Neural progenitor cell (in vitro differentiated cells): ENCODE measurements at regions not wholly inside any gene's neighbourhood (a gene's known extent, or its start where the extent isn't known, plus 50 kb on each side); places are given as distances from the start of the nearest gene placed in this dataset.

Experiments used
- DNase-seq: peaks from one replicate; pipeline ENCODE4 v3.0.0-alpha.2; 2016; ENCODE audit warnings: low spot score
- H2AFZ ChIP-seq: fragments of 200-600 bp; sonication (generic); replicated peaks from 2 replicates; pipeline ENCODE4 v1.6.1; 2016; ENCODE audit warnings: antibody characterized with exemption
- H3F3A ChIP-seq: fragments of 200-600 bp; sonication (generic); 2 replicates; pipeline ENCODE4 v1.6.1; 2016; ENCODE audit warnings: antibody characterized with exemption, low read depth
- H3K27ac ChIP-seq: fragments of 200-600 bp; sonication (generic); 2 replicates; pipeline ENCODE4 v1.5.1; 2016; ENCODE audit warnings: mild to moderate bottlenecking
- H3K27me3 ChIP-seq: fragments of 200-600 bp; sonication (generic); 2 replicates; pipeline ENCODE4 v1.6.1; 2016; ENCODE audit warnings: mild to moderate bottlenecking, moderate library complexity
- H3K36me3 ChIP-seq: fragments of 200-600 bp; sonication (generic); 2 replicates; pipeline ENCODE4 v1.5.1; 2016
- H3K4me1 ChIP-seq: fragments of 200-600 bp; sonication (generic); 2 replicates; pipeline ENCODE4 v1.6.1; 2016; ENCODE audit warnings: mixed run types
- H3K4me2 ChIP-seq: fragments of 200-600 bp; sonication (generic); 2 replicates; pipeline ENCODE4 v1.6.1; 2016
- H3K4me3 ChIP-seq: fragments of 200-600 bp; sonication (generic); 2 replicates; pipeline ENCODE4 v1.5.1; 2016
- H3K79me2 ChIP-seq: fragments of 200-600 bp; sonication (generic); 2 replicates; pipeline ENCODE4 v1.6.1; 2016; ENCODE audit warnings: low read depth
- H3K9ac ChIP-seq: fragments of 200-600 bp; sonication (generic); 2 replicates; pipeline ENCODE4 v1.6.1; 2016
- H3K9me3 ChIP-seq: fragments of 200-600 bp; sonication (generic); 2 replicates; pipeline ENCODE4 v1.5.1; 2016; ENCODE audit warnings: low read depth
- H4K20me1 ChIP-seq: fragments of 200-600 bp; sonication (generic); 2 replicates; pipeline ENCODE4 v1.6.1; 2016; ENCODE audit warnings: low read depth
- H3K27ac Mint-ChIP-seq: 3 replicates; pipeline ENCODE4 v1.8.0; 2021; ENCODE audit warnings: mixed read lengths
- H3K27me3 Mint-ChIP-seq: 2 replicates; pipeline ENCODE4 v1.8.0; 2022; ENCODE audit warnings: low read depth, mild to moderate bottlenecking, inconsistent platforms, moderate library complexity, mixed read lengths; ENCODE audit not compliant: insufficient read depth
- H3K36me3 Mint-ChIP-seq: 3 replicates; pipeline ENCODE4 v1.8.0; 2021; ENCODE audit warnings: mixed read lengths
- H3K4me1 Mint-ChIP-seq: 3 replicates; pipeline ENCODE4 v1.8.0; 2021; ENCODE audit warnings: mixed read lengths
- H3K4me3 Mint-ChIP-seq: 3 replicates; pipeline ENCODE4 v1.8.0; 2021; ENCODE audit warnings: mild to moderate bottlenecking, moderate library complexity, mixed read lengths
- H3K9me3 Mint-ChIP-seq: 3 replicates; pipeline ENCODE4 v1.8.0; 2020; ENCODE audit warnings: mixed read lengths
- CTCF ChIP-seq: fragments of 200-600 bp; sonication (generic); IDR thresholded peaks from 2 replicates; pipeline ENCODE4 v1.5.1; 2017; ENCODE audit warnings: antibody characterized with exemption, mild to moderate bottlenecking
- EZH2 ChIP-seq: fragments of 200-600 bp; sonication (generic); IDR thresholded peaks from 2 replicates; pipeline ENCODE4 v1.6.1; 2017; ENCODE audit warnings: antibody characterized with exemption, mild to moderate bottlenecking, moderate library complexity
- EZH2phosphoT487 ChIP-seq: fragments of 200-600 bp; sonication (generic); IDR thresholded peaks from 2 replicates; pipeline ENCODE4 v1.6.1; 2017; ENCODE audit warnings: antibody characterized with exemption

GRCh38 chr1:200496937-200497336, 87.1 kb upstream of the ZNF281 start:
- no peak for DNase-seq
- no peaks in the 10 kb centered on the region for H3K9me3 ChIP-seq
- no peak overlapping the region for H3K27ac ChIP-seq
- no peaks in the 10 kb centered on the region for H3K36me3 ChIP-seq
- H2AFZ ChIP-seq = no peak overlapping the region
- H3K4me2 ChIP-seq = no peak overlapping the region
- no peaks in the 10 kb centered on the region for H3K9me3 Mint-ChIP-seq
- H3F3A ChIP-seq = no peaks in the 10 kb centered on the region
- H3K27ac Mint-ChIP-seq = no peak overlapping the region
- H3K4me1 Mint-ChIP-seq = no peaks in the 10 kb centered on the region
- H3K4me3 ChIP-seq = no peak overlapping the region
- no peak overlapping the region for H3K4me3 Mint-ChIP-seq
- H3K36me3 Mint-ChIP-seq = no peaks in the 10 kb centered on the region
- TF ChIP-seq CTCF (no peak), EZH2 (no peak), EZH2phosphoT487 (no peak)
- H3K27me3 Mint-ChIP-seq = peaks cover 2% of the 10 kb centered on the region
- H3K79me2 ChIP-seq = no peaks in the 10 kb centered on the region
- H3K9ac ChIP-seq = no peak overlapping the region
- no peaks in the 10 kb centered on the region for H3K4me1 ChIP-seq
- H4K20me1 ChIP-seq = no peaks in the 10 kb centered on the region
- H3K27me3 ChIP-seq = no peaks in the 10 kb centered on the region

GRCh38 chr1:200495901-200496300, 86.1 kb upstream of the ZNF281 start:
- H2AFZ ChIP-seq = no peak overlapping the region
- no peak overlapping the region for H3K9ac ChIP-seq
- Mint-ChIP-seq H3K4me3 (no peak overlapping the region), H3K27me3 (peaks cover 2% of the 10 kb centered on the region), H3K9me3 (no peaks in the 10 kb centered on the region), H3K27ac (no peak overlapping the region), H3K4me1 (no peaks in the 10 kb centered on the region), H3K36me3 (no peaks in the 10 kb centered on the region)
- TF ChIP-seq EZH2 (no peak), EZH2phosphoT487 (no peak), CTCF (no peak)
- no peak overlapping the region for H3K4me3 ChIP-seq
- H3K27ac ChIP-seq = no peak overlapping the region
- H3K4me1 ChIP-seq = no peaks in the 10 kb centered on the region
- no peak overlapping the region for H3K4me2 ChIP-seq
- H3K9me3 ChIP-seq = no peaks in the 10 kb centered on the region
- H4K20me1 ChIP-seq = no peaks in the 10 kb centered on the region
- DNase-seq = no peak
- no peaks in the 10 kb centered on the region for H3K79me2 ChIP-seq
- no peaks in the 10 kb centered on the region for H3K27me3 ChIP-seq
- H3K36me3 ChIP-seq = no peaks in the 10 kb centered on the region
- no peaks in the 10 kb centered on the region for H3F3A ChIP-seq

- Histone ChIP-seq H3K4me1 (no peaks in the 10 kb centered on the region), H3K9ac (no peak overlapping the region), H3K4me2 (no peak overlapping the region), H3K79me2 (no peaks in the 10 kb centered on the region), H2AFZ (no peak overlapping the region), H3K27ac (no peak overlapping the region), H3F3A (no peaks in the 10 kb centered on the region), H3K36me3 (no peaks in the 10 kb centered on the region), H3K4me3 (no peak overlapping the region), H3K27me3 (no peaks in the 10 kb centered on the region), H4K20me1 (no peaks in the 10 kb centered on the region), H3K9me3 (no peaks in the 10 kb centered on the region)
- Mint-ChIP-seq H3K4me1 (no peaks in the 10 kb centered on the region), H3K27ac (no peak overlapping the region), H3K4me3 (no peak overlapping the region), H3K9me3 (no peaks in the 10 kb centered on the region), H3K27me3 (no peaks in the 10 kb centered on the region), H3K36me3 (no peaks in the 10 kb centered on the region)
- no peak for TF ChIP-seq EZH2phosphoT487
- no peak for TF ChIP-seq CTCF
- no peak for TF ChIP-seq EZH2
- DNase-seq = no peak
These were observed 83.5 kb upstream of the ZNF281 start for GRCh38 chr1:200493344-200493743.

GRCh38 chr1:200491103-200491502, 81.3 kb upstream of the ZNF281 start:
- no peak overlapping the region for H3K9ac ChIP-seq
- no peak for TF ChIP-seq EZH2
- no peak for TF ChIP-seq CTCF
- TF ChIP-seq EZH2phosphoT487 = no peak
- H3F3A ChIP-seq = no peaks in the 10 kb centered on the region
- no peaks in the 10 kb centered on the region for H3K9me3 Mint-ChIP-seq
- H3K27ac ChIP-seq = no peak overlapping the region
- H3K4me2 ChIP-seq = no peak overlapping the region
- no peaks in the 10 kb centered on the region for H3K27me3 ChIP-seq
- H3K4me3 ChIP-seq = no peak overlapping the region
- H3K9me3 ChIP-seq = no peaks in the 10 kb centered on the region
- H3K27me3 Mint-ChIP-seq = peaks cover 3% of the 10 kb centered on the region
- no peaks in the 10 kb centered on the region for H3K36me3 ChIP-seq
- no peak overlapping the region for H3K27ac Mint-ChIP-seq
- no peaks in the 10 kb centered on the region for H3K4me1 ChIP-seq
- no peaks in the 10 kb centered on the region for H3K4me1 Mint-ChIP-seq
- no peaks in the 10 kb centered on the region for H4K20me1 ChIP-seq
- no peaks in the 10 kb centered on the region for H3K79me2 ChIP-seq
- no peak for DNase-seq
- no peak overlapping the region for H2AFZ ChIP-seq
- no peaks in the 10 kb centered on the region for H3K36me3 Mint-ChIP-seq
- no peak overlapping the region for H3K4me3 Mint-ChIP-seq
